ENCODE measurements at regions not wholly inside any gene's neighbourhood (a gene's known extent, or its start where the extent isn't known, plus 50 kb on each side); places are given as distances from the start of the nearest gene placed in this dataset.

GRCh38 chr6:104413767-104414166 is 446.0 kb downstream of the HACE1 start:
- Histone ChIP-seq H3K79me2 (ENCODE audit: insufficient read depth) (no peaks in the 10 kb centered on the region), H3K9me3 (no peaks in the 10 kb centered on the region), H3K27me3 (ENCODE audit: insufficient read depth) (no peaks in the 10 kb centered on the region), H2AFZ (ENCODE audit: low read depth) (no peak overlapping the region), H3K27ac (ENCODE audit: low read depth in 2 of 2, low read length in 1 of 2) (no peak overlapping the region), H3K4me3 (ENCODE audit: low read depth in 2 of 2, low read length in 1 of 2) (no peak overlapping the region), H3K4me2 (no peak overlapping the region), H3K4me1 (ENCODE audit: control insufficient read depth in 1 of 2, insufficient read depth in 2 of 2, low read depth in 1 of 2, low read length in 1 of 2) (no peaks in the 10 kb centered on the region), H3K9me2 (no peaks in the 10 kb centered on the region), H4K20me1 (ENCODE audit: insufficient read depth) (no peaks in the 10 kb centered on the region), H3F3A (replicated peaks; ENCODE audit: insufficient read depth) (no peaks in the 10 kb centered on the region), H3K9ac (no peak overlapping the region), H3K36me3 (replicated peaks in 1 of 2; ENCODE audit: control insufficient read depth in 1 of 2, insufficient read depth in 2 of 2, low read length in 1 of 2) (no peaks in the 10 kb centered on the region)
- POLR2A ChIA-PET, result no interaction called here
- CTCF ChIA-PET, result interaction anchor here (0.8 kb wide), 1 partner anchor 10 kb away, joined by 3 read pairs; no protein-coding TSS in a partner anchor
- DNase-seq, result no peak
- TF ChIP-seq TEAD4 (IDR thresholded peaks at IDR 0.05; ENCODE audit: borderline replicate concordance, insufficient read depth) (no peak), RAD21 (IDR thresholded peaks at IDR 0.05; ENCODE audit: low read length) (no peak), FOXM1 (IDR thresholded peaks at IDR 0.05; ENCODE audit: low read depth) (no peak), POLR2AphosphoS5 (IDR thresholded peaks at IDR 0.05; ENCODE audit: low read depth, low read length) (no peak), NRF1 (IDR thresholded peaks at IDR 0.05; ENCODE audit: low read depth, low read length) (no peak), RXRA (IDR thresholded peaks at IDR 0.05; ENCODE audit: borderline replicate concordance, low read depth) (no peak), FOXJ3 (CRISPR knock-in tag; IDR thresholded peaks at IDR 0.05) (no peak), SMC3 (IDR thresholded peaks at IDR 0.05; ENCODE audit: low read depth, low read length) (no peak), CTCF (IDR thresholded peaks at IDR 0.05) (no peak), RCOR1 (IDR thresholded peaks at IDR 0.05; ENCODE audit: low read length) (no peak), GABPA (IDR thresholded peaks at IDR 0.05; ENCODE audit: low read depth) (no peak), ELF1 (IDR thresholded peaks at IDR 0.05) (no peak), REST (IDR thresholded peaks at IDR 0.05; ENCODE audit: low read depth, low read length) (no peak), CHD2 (IDR thresholded peaks at IDR 0.05; ENCODE audit: low read length, partially characterized antibody) (no peak), USF2 (IDR thresholded peaks at IDR 0.05; ENCODE audit: borderline replicate concordance, low read depth, low read length) (no peak), MXI1 (IDR thresholded peaks at IDR 0.05; ENCODE audit: low read depth, low read length) (no peak), RFX5 (IDR thresholded peaks at IDR 0.05; ENCODE audit: low read length) (no peak), ZBTB33 (IDR thresholded peaks at IDR 0.05; ENCODE audit: borderline replicate concordance, low read depth) (no peak)
- WGBS (ENCODE audit: low lambda C conversion rate), result 50% methylated on average over 3 of the region's 3 CpGs
